Thyroid gland (tissue), 4 donors: ENCODE measurements at regions not wholly inside any gene's neighbourhood (a gene's known extent, or its start where the extent isn't known, plus 50 kb on each side); places are given as distances from the start of the nearest gene placed in this dataset.
"Not testable (repeated sequence)": the region's sequence is repeated elsewhere in the genome, so short reads cannot be mapped to it uniquely, and the experiment has no call there.

Experiments
- DNase-seq, 2 donors: peaks; one replicate each; pipeline ENCODE4 v3.0.0-alpha.2; 2019
- H3K27ac ChIP-seq, 3 donors: fragments of 200-600 bp; sonication (generic); 1 replicate in 2 of 3; 2 replicates in 1 of 3; pipeline ENCODE4 v1.5.1; 2016 to 2019; ENCODE audit warnings: mild to moderate bottlenecking in 1 of 3, moderate library complexity in 1 of 3
- H3K27me3 ChIP-seq: fragments of 200-600 bp; sonication (generic); one replicate; pipeline ENCODE4 v1.5.1; 2019
- H3K36me3 ChIP-seq, 2 donors: fragments of 200-600 bp; sonication (generic); one replicate each; pipeline ENCODE4 v1.5.1; 2016 to 2019
- H3K4me1 ChIP-seq, 2 donors: fragments of 200-600 bp; sonication (generic); one replicate each; pipeline ENCODE4 v1.5.1; 2017 to 2019
- H3K4me3 ChIP-seq, 3 donors: fragments of 200-600 bp; sonication (generic); replicated peaks in 1 of 3; 1 replicate in 2 of 3; 2 replicates in 1 of 3; pipeline ENCODE4 v1.5.1; 2016; ENCODE audit warnings: mild to moderate bottlenecking in 1 of 3
- H3K9me3 ChIP-seq: fragments of 200-600 bp; sonication (generic); one replicate; pipeline ENCODE4 v1.5.1; 2017
- CTCF ChIP-seq, 6 experiments: fragments of 200-600 bp in 3 of 6; fragments of 450-650 bp in 3 of 6; sonication (generic) in 3 of 6; IDR thresholded peaks; one replicate each; pipeline ENCODE4 v1.5.1; 2016 to 2019; ENCODE audit warnings: antibody characterized with exemption in 6 of 6, mild to moderate bottlenecking in 2 of 6, inconsistent platforms in 1 of 6, moderate library complexity in 1 of 6
- POLR2A ChIP-seq, 2 donors: fragments of 450-650 bp; IDR thresholded peaks; one replicate each; pipeline ENCODE4 v1.6.1; 2017; ENCODE audit warnings: antibody characterized with exemption in 2 of 2, mild to moderate bottlenecking in 2 of 2, moderate library complexity in 1 of 2
- WGBS, 2 donors: methylation state at CpG; one replicate each; pipeline ENCODE4 v1.1.5; 2017; 5-methylcytosine and 5-hydroxymethylcytosine counted together
- intact Hi-C: fragments of 100-400 bp; cut with DNase I; formaldehyde crosslinking; loops from one replicate; pipeline ENCODE4 v1.15.1; 2023

GRCh38 chr5:18576586-18576985 is 942.3 kb downstream of the TAF11L14 start:
- DNase-seq = no peak
- Histone ChIP-seq H3K36me3 (no peaks in the 10 kb centered on the region), H3K27me3 (no peaks in the 10 kb centered on the region), H3K9me3 (no peaks in the 10 kb centered on the region), H3K27ac (no peak overlapping the region), H3K4me3 (no peak overlapping the region), H3K4me1 (no peaks in the 10 kb centered on the region)
- TF ChIP-seq CTCF (IDR thresholded peaks at IDR 0.05) = no peak
- WGBS, 2 donors = 86% methylated on average over 4 of the region's 4 CpGs
- intact Hi-C loops = no loop called here

GRCh38 chr5:18601185-18601584 is 966.9 kb downstream of the TAF11L14 start:
- DNase-seq = no peak
- H3K27me3 ChIP-seq = no peaks in the 10 kb centered on the region
- no peak for TF ChIP-seq CTCF (IDR thresholded peaks at IDR 0.05)
- no peak for TF ChIP-seq POLR2A (IDR thresholded peaks at IDR 0.05)
- no peak overlapping the region for H3K27ac ChIP-seq
- H3K4me1 ChIP-seq = no peaks in the 10 kb centered on the region
- no peaks in the 10 kb centered on the region for H3K9me3 ChIP-seq
- no peaks in the 10 kb centered on the region for H3K36me3 ChIP-seq
- H3K4me3 ChIP-seq = no peak overlapping the region
- intact Hi-C loops = no loop called here
- 69 to 79% methylated on average over 1 of the region's 1 CpG for WGBS, 2 donors

- Histone ChIP-seq H3K4me1 (no peaks in the 10 kb centered on the region), H3K9me3 (no peaks in the 10 kb centered on the region), H3K27me3 (no peaks in the 10 kb centered on the region), H3K27ac (no peak overlapping the region), H3K36me3 (no peaks in the 10 kb centered on the region), H3K4me3 (no peak overlapping the region)
- TF ChIP-seq POLR2A (IDR thresholded peaks at IDR 0.05) = no peak
- no peak for TF ChIP-seq CTCF (IDR thresholded peaks at IDR 0.05)
- no peak for DNase-seq
- 82% methylated on average over 1 of the region's 1 CpG for WGBS, 2 donors
- intact Hi-C loops = no loop called here
These were observed 968.1 kb downstream of the TAF11L14 start for GRCh38 chr5:18602402-18602801.

- no peak overlapping the region for H3K4me3 ChIP-seq
- no peaks in the 10 kb centered on the region for H3K4me1 ChIP-seq
- H3K9me3 ChIP-seq = no peaks in the 10 kb centered on the region
- no peak for TF ChIP-seq CTCF (IDR thresholded peaks at IDR 0.05)
- TF ChIP-seq POLR2A (IDR thresholded peaks at IDR 0.05) = no peak
- H3K27ac ChIP-seq = no peak overlapping the region
- no peaks in the 10 kb centered on the region for H3K27me3 ChIP-seq
- DNase-seq = no peak
- intact Hi-C loops = no loop called here
- H3K36me3 ChIP-seq = no peaks in the 10 kb centered on the region
These were observed 970.9 kb downstream of the TAF11L14 start for GRCh38 chr5:18605186-18605585.

GRCh38 chr5:18607570-18607969 is 973.3 kb downstream of the TAF11L14 start:
- 86 to 88% methylated on average over 5 of the region's 5 CpGs for WGBS, 2 donors
- H3K4me1 ChIP-seq = no peaks in the 10 kb centered on the region
- DNase-seq = no peak
- no peaks in the 10 kb centered on the region for H3K27me3 ChIP-seq
- no peak overlapping the region for H3K27ac ChIP-seq
- H3K9me3 ChIP-seq = no peaks in the 10 kb centered on the region
- TF ChIP-seq POLR2A (IDR thresholded peaks at IDR 0.05) (no peak), CTCF (IDR thresholded peaks at IDR 0.05) (no peak)
- intact Hi-C loops = no loop called here
- H3K4me3 ChIP-seq = no peak overlapping the region
- no peaks in the 10 kb centered on the region for H3K36me3 ChIP-seq

GRCh38 chr5:18617191-18617590 is 982.9 kb downstream of the TAF11L14 start:
- H3K27me3 ChIP-seq, H3K4me3 ChIP-seq, H3K4me1 ChIP-seq, DNase-seq, H3K36me3 ChIP-seq, intact Hi-C loops, H3K27ac ChIP-seq, H3K9me3 ChIP-seq: not testable (repeated sequence)
- 94% methylated on average over 2 of the region's 2 CpGs for WGBS, 2 donors
